HG03565 (cell line): ENCODE measurements at regions not wholly inside any gene's neighbourhood (a gene's known extent, or its start where the extent isn't known, plus 50 kb on each side); places are given as distances from the start of the nearest gene placed in this dataset.
A peak's percentile ranks its signal among the peaks of the same experiment; 100 is the strongest.

Source experiments
- ATAC-seq: cut with Tn5 transposase; IDR thresholded peaks from one replicate; pipeline ENCODE4 v1.9.1; 2021; ENCODE audit warnings: mild to moderate bottlenecking, moderate library complexity; ENCODE audit not compliant: unreplicated experiment

DNA sequence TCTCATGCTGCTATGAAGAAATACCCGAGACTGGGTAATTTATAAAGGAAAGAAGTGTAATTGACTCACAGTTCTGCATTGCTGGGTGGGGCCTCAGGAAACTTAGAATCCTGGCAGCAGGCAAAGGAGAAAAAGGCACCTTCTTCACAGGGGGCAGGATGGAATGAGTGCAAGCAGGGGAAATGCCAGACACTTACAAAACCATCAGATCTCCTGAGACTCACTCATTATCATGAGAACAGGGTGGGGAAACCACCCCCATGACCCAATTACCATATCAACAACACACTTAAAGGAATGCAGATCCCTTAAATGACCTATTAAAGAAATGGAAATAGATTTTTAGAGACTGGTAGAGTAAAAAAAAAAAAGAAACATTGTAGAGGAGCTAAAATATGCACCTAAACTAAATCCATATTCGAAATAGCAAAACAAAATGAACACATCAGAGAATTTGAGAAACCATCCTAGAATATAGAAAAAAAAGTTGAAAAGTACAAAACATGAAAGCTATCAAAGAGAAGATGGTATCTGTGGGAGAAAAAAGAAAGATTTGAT lies 104.3 kb upstream of the UGT8 start:
- ATAC-seq, result no peak

DNA sequence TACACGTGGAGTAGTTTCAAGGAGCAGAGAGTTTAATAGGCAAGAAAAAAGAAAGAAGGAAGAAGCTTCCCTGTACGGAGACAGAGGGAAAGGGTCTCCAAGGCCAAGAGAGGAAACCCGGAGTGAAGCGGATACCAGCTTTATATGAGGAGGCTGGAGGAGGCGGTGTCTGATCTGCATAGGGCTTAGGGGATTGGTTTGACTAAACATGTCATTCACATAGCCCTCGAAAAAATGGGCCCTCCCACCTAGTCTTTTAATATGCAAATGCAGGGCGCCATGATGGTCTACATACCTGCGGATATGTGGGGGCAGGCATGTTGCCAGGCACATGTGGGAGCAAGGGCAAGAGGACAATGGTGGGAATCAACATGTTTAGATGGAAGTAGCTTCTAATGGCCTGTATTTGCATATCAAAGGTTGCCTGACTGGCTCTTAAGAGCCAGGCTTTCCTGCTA lies 103.1 kb upstream of the UGT8 start:
- ATAC-seq, result no peak

DNA sequence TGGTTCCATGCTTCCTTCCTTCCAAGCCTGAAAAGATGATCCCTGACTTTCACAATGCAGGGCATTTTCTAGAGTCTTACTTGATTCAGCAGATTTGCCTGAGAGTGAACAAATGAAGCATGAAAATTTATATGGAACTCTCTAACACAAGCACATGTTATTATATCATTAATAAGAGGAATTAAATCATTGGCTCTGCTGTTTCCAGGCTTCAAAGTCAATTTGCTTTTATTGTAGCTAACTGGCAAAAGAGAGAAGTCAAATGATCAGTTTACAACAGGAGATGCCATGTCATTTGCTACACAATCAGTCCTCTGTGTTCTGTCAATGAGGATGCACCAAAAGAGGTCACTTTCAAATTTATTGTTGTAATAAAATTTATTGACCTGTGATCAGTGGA lies 101.5 kb upstream of the UGT8 start:
- ATAC-seq, result no peak

DNA sequence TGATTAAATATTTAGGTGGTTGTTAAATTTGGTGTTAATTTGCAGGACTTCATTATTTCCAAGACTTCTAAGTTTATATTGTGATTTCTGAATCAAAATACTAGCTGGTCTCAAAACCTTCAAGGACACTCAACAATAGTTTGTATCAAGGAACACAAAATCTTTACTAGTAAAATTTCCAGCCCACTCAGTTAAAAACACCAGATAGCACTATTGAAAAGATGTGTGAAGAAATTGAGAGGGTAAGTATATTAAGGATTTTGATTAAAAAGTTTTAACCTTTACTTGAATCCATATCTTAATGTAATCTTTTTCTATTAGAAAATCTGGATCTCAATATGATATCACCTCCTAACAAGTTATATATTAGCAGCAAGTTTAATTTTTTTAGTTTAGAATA lies 89.3 kb upstream of the UGT8 start:
- ATAC-seq, result no peak

DNA sequence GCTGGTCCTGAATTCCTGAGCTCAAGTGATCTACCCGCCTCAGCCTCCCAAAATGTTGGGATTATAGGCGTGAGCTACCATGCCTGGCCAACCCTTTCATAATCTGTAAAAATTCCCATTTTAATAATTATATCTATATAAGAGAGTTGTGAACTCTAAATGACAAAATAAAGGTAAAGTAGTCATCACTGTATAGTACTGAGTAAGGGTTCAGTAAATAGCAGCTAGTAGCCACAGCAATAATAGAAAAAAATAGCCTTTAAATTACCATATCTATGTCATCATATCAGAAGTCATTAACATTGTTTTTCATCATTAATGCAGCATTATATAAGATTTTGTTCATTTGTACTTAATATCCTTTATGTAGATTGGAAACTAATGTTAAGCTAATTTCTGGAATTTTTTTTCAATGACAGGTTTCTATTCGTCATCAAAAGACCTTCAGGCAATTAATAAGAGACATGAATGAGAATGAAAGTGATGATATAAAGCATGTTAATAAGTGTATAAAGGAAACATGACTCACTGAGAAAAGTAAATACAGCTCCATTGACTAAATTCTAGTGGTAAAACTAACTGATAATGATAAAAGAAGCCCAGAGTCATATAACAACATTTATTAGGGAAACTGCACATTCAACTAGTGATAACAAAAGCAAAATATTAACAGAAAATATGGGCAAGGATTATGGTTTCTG lies 85.9 kb upstream of the UGT8 start:
- ATAC-seq, result no peak

DNA sequence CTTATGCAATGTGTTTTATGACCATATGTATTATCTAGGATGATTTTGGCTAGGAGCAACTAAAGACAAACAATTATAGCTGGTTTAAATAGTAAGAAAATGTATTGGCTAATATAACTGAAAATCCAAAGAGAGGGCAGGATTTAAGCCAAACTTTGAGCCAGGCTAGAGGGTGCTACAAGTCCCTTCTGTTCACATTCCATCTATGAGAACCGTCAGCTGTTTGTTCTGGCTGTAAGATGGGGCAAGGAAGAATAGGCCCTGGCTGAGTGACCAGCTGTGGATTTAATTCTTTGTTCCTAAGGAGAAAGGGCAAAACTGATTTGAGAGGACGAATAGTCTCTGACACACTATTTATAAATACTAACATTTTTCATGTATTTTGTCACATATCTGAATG lies 79.2 kb upstream of the UGT8 start:
- ATAC-seq, result no peak

DNA sequence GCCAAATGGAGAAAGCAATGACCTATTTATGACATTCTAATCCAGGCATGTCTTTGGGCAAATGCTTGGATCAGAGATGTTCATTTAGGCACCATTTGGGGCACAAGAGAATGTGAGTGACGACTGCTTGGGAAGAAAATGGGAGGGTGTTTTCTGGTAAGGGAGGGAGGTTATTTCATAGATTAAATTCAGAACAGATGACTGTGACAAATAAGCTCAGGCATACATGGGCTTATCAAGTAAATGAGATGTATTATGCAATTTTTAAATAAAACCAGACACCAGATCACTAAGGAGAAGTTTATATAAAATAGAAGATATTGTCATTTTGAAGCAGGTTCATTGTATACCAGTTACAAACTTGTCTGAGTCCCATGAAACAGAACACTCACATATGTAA lies 71.4 kb upstream of the UGT8 start:
- ATAC-seq, result no peak

DNA sequence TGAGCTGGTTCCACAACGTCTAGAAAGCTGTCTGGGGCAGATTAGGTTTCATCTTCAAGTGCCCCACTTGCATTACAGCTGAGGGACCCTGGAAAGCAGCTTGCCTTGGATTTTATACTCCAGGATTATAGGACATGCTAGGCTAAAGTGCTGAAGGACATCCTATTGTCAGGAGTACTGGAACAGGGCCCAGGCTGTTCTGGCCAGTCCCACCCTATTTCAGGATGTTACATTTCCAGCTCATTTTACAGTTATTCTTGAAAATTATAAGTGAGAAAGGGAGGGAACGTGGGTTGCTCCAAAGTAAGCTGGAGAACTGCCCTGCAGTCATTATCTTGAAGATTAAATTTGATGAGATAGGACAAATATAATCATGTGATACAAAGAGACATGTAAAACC lies 71.0 kb upstream of the UGT8 start:
- no peak for ATAC-seq

DNA sequence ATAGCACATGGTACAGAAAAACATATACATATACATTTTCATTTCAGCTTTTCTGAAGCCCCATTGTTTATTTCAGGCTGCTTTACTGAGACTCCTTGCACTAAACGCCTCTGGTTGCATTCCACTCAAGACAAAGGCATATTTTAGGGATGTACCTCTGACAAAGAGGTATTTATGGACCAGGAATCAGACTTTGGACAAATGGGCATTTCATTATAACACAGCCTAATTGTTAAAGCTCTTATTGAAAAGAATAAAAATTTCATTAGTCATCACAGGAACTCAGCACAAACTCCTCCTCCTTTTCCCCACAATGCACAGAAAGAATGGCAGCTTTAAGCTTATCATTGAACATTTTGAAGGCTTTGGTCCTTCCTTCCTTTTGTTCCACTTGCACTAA lies 62.9 kb upstream of the UGT8 start:
- no peak for ATAC-seq

DNA sequence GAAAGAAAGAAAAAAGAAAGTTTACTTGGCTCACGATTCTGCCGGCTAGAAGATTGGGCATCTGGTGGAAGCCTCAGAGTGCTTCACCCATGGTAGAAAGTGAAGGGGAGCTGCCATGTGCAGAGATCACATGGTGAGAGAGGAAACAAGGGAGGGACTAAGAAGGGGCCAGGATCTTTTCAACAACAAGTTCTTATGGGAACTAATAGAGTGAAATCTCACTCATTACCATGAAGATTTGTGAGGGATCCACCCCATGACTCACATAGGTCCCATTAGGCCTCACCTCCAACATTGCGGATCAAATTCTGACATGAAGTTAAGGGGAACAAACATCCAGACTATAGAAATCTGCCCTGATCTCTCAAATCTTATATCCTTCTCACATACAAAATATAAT lies 61.3 kb upstream of the UGT8 start:
- no peak for ATAC-seq

DNA sequence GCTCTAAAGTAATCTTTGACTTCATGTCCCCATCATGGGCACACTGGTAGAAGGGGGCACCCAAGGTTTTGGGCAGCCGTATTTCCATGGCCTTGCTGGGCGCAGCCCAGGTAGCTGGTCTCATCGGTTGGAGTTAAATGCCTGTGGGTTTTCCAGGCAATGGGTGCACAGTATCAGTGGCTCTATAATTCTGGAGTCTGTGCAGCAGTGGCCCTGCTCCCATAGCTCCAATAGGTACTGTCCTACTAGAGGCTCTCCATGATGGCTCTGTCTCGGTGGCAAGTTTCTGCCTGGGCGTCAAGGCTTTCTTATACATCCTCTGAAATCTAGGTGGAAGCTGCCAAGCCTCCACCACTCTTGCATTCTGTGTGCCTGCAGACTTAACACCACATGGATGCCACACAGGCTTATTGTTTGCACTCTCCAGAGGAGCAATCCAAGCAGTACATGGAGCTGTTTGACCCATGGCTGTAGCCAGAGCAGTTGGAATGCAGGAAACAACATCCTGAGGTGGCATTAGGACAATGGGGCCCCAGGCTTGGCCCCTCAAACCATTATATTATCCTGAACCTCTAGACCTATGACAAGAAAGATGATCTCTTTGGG lies 60.5 kb upstream of the UGT8 start:
- ATAC-seq, result no peak

DNA sequence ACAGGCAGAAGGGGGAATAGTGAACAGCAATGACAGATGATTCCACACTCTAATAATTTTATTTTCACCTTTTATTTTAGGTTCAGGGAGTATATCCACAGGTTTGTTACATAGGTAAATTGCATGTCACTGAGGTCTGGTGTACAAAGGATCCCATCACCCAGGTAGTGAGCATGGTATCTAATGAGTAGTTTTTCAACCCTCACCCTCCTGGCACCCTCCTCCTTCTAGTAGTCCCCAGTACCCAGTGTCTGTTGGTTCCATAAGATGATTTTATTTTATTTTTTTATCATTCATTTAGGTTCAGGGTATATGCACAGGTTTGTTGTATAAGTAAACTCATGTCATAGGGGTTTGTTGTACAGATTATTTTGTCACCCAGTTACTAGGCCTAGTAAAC lies 58.6 kb upstream of the UGT8 start:
- no peak for ATAC-seq

DNA sequence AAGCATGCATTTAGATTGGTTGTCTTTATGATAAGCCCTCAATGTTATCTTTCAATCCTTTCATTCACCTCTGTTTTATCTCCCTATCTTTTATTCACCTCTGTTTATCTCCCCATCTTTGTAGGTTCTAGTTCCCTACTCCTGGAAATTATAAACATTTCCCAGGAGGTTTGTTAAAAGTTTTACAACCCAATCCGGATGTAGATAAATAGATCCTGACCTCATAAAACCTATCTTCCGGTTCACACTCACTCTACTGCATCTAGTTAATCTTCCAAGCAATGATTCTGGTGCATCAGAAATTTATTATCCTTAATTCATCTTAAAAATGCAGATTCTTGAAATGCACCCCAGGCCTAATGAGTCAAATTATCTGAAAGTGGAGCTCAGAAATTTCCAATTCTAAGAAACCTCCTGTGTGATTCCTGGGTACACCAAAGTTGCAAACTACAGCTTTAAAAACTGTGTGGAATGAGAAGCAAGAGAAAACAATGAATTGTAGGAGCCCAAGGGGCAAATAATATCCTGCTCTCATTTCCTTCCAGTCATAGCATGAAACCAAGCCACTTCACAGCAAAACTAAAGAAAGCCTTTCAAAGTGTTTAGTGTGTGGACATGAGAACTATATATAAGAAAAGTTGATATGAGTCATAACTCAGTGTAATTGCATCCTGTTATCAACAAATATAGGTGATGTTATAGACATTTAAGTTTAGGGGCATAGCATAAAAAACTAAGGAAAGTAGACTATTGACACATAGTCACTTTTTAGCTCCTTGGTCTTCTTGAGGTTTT lies 51.1 kb upstream of the UGT8 start:
- peak; percentile 98 for ATAC-seq
